Fibroblast of villous mesenchyme (primary cell): ENCODE measurements at regions not wholly inside any gene's neighbourhood (a gene's known extent, or its start where the extent isn't known, plus 50 kb on each side); places are given as distances from the start of the nearest gene placed in this dataset.

Experiments
- DNase-seq: peaks from one replicate; pipeline ENCODE4 v3.0.0-alpha.2; 2010; ENCODE audit warnings: low read depth
- H3K4me3 ChIP-seq: 2 replicates; pipeline ENCODE4 v1.5.1; 2011; ENCODE audit warnings: low read depth, mild to moderate bottlenecking, low read length
- TF ChIP-seq, protein P1 (sequence below): IDR thresholded peaks from 2 replicates; pipeline ENCODE4 v1.5.1; 2012; ENCODE audit warnings: low read depth, mild to moderate bottlenecking, low read length; ENCODE audit not compliant: insufficient read depth

DNA sequence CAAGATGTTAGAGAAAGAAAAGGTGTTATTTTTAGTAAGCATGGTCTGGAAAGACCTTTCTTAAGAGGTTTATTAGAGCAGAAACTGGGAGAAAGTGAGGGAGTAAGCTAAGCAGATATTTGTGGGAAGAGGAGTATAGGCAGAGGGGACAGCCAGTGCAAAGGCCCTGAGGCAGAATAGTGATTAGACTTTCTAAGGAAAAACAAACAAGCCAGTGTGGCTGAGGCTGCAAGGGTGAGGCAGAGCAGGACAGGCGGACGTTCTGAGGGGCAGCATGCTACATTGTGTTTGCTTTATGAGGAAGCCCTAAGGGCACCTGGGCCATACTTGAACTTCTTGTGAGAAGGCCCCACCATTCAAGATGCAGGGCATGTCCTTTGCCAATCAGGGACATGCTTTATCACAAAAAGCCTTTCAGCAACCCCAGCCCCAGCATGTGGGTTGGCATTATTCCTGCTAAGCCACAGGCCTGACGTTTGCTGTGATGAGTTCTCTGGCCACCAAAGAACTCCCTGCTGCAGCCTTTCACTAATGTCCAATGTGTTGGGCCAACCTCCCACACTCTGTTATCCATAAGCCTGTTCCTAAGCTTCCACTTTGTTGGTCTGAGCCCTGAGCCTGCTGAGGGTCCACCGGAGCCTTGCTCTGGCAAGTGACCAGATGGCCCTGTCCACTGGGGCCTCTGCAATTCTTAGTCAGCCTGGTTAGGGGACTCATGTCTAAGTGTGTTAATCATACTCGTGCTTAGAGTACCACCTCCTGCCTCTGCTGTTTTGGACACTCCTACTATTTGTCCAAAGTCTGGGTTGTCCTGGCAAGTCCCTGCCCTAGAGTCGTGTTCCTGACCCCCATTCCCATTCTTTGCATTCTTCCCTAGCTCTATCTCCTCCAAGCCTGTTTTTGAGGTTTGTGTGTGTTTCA, 209.9 kb upstream of the CTNNB1 start:
- TF ChIP-seq, protein P1, sequence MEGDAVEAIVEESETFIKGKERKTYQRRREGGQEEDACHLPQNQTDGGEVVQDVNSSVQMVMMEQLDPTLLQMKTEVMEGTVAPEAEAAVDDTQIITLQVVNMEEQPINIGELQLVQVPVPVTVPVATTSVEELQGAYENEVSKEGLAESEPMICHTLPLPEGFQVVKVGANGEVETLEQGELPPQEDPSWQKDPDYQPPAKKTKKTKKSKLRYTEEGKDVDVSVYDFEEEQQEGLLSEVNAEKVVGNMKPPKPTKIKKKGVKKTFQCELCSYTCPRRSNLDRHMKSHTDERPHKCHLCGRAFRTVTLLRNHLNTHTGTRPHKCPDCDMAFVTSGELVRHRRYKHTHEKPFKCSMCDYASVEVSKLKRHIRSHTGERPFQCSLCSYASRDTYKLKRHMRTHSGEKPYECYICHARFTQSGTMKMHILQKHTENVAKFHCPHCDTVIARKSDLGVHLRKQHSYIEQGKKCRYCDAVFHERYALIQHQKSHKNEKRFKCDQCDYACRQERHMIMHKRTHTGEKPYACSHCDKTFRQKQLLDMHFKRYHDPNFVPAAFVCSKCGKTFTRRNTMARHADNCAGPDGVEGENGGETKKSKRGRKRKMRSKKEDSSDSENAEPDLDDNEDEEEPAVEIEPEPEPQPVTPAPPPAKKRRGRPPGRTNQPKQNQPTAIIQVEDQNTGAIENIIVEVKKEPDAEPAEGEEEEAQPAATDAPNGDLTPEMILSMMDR, result no peak
- no peak overlapping the region for H3K4me3 ChIP-seq
- no peak for DNase-seq

DNA sequence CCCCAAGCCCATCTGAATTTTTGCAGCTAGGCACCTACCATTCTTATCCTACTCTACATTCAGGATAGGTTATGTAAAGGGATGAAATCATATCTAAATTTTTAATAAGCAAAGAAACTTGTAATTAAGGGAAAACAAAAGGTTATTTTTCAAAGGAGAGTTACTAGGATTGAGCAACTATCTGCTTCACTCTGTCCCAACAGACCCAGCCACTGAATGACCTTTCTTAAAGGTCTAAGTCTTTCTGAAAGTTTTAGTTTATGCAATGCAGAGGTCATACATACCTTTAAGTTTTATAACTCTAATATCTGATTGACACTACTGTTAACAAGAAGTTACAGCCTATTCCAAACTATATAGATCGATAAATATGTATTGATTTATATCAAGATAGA, 209.2 kb upstream of the CTNNB1 start:
- DNase-seq, result no peak
- TF ChIP-seq, protein P1, result no peak

DNA sequence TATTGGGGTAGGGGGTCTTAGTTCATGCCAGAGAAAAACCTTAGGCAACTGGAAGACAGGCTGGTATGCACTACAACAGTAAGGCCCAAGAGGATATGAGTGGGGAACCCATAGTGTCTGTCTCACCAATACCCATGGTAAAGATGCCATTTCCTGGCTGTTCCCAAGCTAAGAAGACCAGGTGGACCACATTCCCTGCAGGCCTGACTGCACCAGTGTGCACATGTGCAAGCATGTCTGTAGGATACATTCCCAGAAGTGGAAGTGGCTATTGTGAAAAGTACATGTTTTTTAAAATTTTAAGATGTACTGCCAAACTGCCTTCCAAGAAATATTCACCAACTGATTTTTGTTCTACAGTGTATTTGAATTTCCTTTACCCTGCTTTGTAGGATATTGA, 207.3 kb upstream of the CTNNB1 start:
- H3K4me3 ChIP-seq, result no peak overlapping the region
- no peak for DNase-seq
- TF ChIP-seq, protein P1, result no peak

More for the DNA sequence above, 209.2 kb upstream of the CTNNB1 start:
- no peak overlapping the region for H3K4me3 ChIP-seq

DNA sequence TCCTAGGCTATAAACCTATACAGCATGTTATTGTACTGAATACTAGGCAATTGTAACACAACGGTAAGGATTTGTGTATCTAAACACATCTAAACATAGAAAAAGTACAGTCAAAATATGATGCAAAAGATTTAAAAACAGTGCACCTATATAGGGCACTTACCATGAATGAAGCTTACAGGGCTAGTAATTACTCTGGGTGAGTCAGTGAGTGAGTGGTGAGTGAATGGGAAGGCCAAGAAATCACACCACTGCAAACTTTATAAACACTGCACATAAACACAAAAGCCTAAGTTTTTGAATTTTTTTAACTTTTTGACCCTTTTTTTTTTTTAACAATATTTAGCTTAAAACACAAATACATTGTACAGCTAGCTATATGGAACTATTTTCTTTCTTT, 204.7 kb upstream of the CTNNB1 start:
- DNase-seq, result no peak

DNA sequence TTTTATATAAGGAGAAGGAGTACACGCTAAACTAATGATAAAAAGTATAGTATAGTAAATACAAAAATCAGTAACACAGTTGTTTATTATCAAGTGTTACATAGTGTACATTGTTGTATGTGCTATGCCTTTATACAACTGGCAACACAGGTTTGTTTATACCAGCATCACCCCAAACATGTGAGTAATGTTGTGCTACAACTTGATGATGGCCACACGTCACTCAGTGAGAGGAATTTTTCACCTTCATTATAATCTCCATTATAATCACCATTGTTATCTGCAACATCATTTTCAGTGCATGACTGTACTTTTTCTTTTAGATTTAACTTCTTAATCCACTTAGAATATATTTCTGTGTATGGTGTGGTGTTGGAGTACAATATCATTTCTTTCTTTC, 204.0 kb upstream of the CTNNB1 start:
- H3K4me3 ChIP-seq, result no peak overlapping the region
- DNase-seq, result no peak
- TF ChIP-seq, protein P1, result no peak

More for the DNA sequence above, 204.7 kb upstream of the CTNNB1 start:
- TF ChIP-seq, protein P1, result no peak
- no peak overlapping the region for H3K4me3 ChIP-seq

DNA sequence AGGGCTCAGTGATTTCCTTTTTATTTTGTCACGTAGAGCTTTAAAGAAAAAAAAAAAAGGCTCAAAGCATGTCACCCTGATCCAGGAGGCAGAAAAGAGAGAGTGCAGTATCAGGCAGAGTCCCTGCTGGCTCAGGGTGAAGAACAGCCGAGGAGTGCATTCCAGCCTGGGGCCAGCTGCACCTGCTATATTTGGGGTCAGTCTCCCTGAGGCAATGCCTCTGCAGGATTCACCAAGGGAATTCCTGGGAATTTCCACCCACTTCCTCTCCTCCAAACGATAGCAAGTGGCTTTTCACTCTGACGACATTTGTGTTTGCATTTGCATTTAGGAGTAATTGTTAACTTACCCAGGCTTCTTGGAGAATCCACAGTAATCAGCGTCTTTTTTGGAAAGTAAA, 202.9 kb upstream of the CTNNB1 start:
- DNase-seq, result no peak
- H3K4me3 ChIP-seq, result no peak overlapping the region
- TF ChIP-seq, protein P1, result no peak
